GM19468 (cell line): ENCODE measurements at regions not wholly inside any gene's neighbourhood (a gene's known extent, or its start where the extent isn't known, plus 50 kb on each side); places are given as distances from the start of the nearest gene placed in this dataset.
A peak's percentile ranks its signal among the peaks of the same experiment; 100 is the strongest.

Experiments
- ATAC-seq: cut with Tn5 transposase; IDR thresholded peaks from one replicate; pipeline ENCODE4 v1.9.1; 2021; ENCODE audit warnings: mild to moderate bottlenecking, moderate library complexity, moderate number of reproducible peaks; ENCODE audit not compliant: unreplicated experiment; ENCODE audit errors: extremely low read depth

DNA sequence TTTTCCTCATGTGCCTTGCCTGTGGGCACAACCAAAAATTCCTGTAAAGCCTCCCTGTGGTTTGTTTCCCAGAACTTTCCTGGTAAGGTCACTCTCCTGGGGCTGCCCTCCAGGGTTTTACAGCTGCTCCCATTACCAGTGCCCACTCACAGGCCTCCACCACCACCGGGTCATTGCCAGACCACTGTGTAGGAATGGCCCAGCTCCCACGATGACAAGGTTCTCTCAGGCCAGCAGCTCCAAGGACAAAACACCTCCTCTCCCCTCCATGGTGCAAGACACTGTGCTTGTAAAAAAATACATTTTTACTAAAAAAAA, 96.1 kb upstream of the AKIP1 start:
- no peak for ATAC-seq

DNA sequence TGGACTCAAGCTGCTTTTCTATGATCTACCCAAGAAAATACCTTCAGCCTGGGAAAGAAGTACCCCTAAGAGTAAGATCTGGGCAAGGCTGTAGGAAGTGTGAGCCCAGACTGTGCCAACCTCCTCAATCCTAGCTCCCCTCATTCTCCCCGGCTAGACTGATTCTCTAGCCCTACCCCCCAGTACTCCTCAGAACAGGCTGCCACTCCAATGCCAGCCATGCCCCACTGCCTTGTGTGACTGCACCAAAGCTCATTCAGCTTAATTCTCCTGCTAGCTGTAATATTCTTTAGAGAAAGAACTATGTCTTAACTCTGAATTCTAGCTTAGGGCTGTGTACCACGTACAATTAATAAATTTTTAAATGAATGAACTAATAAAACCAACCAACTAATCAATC, 92.6 kb upstream of the AKIP1 start:
- ATAC-seq = no peak

DNA sequence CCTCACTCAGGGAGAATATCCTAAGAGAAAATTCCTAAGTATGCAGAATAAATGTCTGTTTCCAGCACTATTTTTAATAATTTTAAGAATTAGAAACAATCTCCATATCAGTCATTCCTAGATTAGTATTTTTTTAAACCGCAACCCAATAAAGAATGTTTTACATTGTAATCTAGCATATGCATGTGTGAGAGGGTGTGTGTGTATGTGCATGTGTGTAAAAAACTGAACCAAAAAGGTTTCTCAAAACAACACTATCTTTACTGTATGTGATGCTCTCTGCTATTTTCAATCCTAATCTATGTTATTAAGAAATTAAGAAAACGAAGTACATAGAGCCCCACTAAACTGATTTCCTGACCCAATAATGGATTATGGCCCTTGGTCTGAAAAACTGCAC, 90.6 kb upstream of the AKIP1 start:
- no peak for ATAC-seq

GRCh38 chr11:8822469-8822868, 88.5 kb upstream of the AKIP1 start:
- no peak for ATAC-seq

GRCh38 chr11:8823174-8823742, 87.7 kb upstream of the AKIP1 start:
- no peak for ATAC-seq

GRCh38 chr11:8826139-8826786, 84.7 kb upstream of the AKIP1 start:
- ATAC-seq = no peak

GRCh38 chr11:8826901-8827560, 84.0 kb upstream of the AKIP1 start:
- no peak for ATAC-seq

DNA sequence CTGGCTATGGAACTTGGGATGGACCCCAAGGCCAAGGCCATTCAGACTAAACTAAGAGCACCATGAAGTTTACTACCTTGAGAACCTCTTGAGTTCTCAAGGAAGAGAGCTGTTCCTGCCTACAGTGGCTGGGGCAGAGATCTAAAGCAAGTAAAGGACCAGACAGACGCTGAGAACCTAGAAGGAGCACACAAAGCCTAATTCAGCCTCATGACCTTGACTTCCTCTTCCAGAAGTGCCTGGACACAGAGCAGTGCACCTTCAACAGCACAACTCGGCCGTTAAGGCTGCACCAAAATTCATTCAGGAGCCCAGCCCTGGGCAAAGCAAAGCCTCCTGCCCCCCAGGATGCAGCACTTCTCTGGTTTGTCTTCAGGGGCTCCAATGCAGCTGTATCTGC, 82.9 kb upstream of the AKIP1 start:
- no peak for ATAC-seq

- ATAC-seq = no peak
These were observed 82.2 kb upstream of the AKIP1 start for GRCh38 chr11:8828580-8829361.

GRCh38 chr11:8829556-8829955, 81.4 kb upstream of the AKIP1 start:
- no peak for ATAC-seq

DNA sequence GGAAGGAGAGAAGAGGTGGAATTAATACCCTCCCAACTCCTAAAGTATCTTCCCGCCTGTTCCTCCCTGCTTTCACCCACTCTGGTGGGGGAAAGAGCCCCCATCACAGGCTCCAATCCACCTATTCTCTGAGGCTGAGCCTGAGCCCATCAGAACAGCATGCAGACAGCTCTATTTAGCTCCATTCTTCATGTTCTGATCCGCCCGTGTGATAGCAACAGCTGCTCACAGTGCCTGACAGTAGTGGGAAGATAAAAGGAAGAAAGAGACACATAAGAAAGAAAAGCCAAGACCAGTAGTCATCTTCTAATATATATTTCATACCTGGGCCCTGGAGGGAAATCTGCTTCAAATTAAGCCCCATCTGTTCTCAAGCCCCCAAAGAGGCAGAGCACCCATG, 80.3 kb upstream of the AKIP1 start:
- ATAC-seq = no peak

DNA sequence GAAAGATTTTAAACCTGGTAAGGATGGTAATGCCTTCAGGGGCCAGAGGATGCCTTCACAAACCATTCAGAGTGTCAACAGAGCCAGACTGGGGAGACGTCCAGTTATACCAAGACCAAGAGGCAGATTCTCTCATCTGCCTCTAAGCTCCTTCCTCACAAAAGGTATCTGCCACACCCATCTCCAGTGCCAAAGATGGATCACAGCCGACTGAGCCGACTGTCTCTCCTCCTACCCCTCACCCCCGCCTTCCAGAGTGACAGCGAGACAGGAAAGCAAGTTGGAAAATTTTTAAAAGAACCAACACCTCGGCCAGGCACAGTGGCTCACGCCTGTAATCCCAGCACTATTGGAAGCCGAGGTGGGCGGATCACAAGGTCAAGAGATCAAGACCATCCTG, 79.1 kb upstream of the AKIP1 start:
- ATAC-seq = no peak

GRCh38 chr11:8832571-8833260, 78.3 kb upstream of the AKIP1 start:
- peak; percentile 68 for ATAC-seq

DNA sequence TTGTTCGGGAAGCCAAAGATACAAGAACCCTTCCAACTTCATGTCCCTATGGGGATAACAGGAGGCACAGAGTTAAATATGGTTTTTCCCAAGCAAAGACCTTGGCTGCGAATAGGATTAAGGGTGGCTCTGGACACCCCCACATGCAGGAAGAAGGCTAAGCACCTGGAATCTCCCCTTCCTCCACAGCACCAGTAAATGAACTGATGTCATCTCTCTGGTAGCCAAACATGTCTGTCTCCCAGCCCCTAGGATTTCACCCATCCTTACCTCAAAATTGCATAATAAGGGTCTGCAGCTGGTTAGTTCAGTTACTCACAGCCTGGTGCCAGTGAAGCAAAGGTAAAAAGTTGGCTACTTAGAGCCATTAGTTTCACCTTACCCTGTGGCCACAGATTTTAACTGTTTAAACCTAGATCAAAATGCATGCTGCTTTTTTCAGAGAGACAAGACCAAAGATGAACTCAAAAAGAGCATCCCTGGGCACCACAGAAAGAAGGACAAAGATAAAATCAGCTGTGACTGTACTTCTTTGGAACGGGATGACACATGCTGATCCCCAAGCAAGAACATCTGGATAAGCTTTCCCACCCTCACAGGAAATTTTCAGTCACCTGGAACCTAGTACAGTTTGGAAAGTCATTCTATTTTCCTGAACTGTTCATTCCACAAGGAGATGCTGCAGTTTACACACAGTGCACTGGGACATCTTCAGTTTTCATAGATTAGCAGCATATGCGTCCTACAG, 77.2 kb upstream of the AKIP1 start:
- ATAC-seq = no peak

- ATAC-seq = no peak
These were observed 76.6 kb upstream of the AKIP1 start for GRCh38 chr11:8834379-8834778.

DNA sequence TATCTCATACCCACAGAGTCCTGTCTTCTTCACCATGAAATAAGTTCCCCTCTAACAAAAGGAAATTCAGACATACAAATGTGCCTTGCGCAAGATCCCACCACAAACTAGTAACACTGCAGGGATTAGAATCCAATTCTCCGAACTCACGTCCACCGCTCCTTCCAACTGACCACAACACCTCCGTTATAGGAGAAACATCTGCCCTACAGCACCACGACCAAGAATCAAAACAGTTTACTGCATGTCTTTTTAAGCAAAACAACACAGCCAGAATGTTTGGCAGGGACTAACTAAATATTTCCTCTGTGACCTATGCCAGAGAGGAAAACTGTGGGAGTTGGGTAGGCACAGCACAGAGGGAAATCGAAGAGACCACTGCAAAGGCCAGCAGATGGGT, 72.7 kb upstream of the AKIP1 start:
- ATAC-seq = no peak

- ATAC-seq = no peak
These were observed 71.6 kb upstream of the AKIP1 start for GRCh38 chr11:8839306-8839956.

DNA sequence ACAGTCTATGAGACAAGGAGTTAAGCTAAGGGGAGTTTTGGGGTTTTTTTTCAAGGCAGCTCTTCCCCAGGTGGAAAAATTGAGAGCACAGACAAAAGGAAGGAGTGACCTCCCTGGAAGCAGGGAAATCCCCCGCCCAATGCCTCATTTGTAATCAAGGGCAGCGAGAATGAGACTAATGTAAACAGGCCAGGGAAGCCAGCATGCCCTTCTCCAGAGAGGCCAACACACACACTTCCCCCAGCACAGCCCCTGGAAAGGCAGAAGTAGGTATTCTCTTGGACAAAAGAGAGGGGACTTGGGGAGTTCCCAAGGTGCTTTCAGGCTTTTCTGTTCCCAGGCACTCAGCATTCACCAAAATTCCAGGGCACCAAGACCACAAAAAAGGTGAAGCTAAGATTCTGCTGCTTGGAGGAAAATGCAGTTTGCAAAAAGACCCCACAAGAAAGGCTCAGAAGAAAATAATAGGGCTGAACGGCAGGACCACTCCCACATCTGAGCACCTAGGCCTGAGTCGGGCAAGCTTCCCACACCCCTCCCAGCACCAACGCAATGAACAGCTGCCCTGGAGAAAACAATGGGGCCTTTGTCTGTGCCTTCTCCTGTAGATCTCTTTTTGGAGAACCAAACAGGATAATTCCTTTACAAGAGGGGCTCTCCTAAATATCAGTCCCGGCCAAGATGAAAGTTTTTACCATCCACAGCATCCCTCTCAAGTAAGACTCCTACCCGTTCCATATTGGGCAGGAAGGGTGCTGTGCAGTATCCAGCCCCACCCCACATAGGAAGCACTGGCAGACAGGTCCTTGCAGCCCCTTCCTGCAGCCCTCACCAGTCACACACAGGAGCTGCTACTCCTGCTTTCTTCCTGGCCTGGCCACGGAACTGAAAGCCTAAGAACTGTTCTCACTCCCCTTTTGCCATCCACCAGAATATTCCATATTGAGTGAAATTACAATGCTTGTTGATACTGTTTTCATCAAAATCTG, 70.7 kb upstream of the AKIP1 start:
- ATAC-seq = no peak
